HepG2 (cell line): ENCODE measurements at regions not wholly inside any gene's neighbourhood (a gene's known extent, or its start where the extent isn't known, plus 50 kb on each side); places are given as distances from the start of the nearest gene placed in this dataset.

Experiments used
- EEA1 ChIP-seq: sonication (generic); formaldehyde crosslinking; IDR thresholded peaks from 2 replicates; pipeline ENCODE4 v1.5.1; 2020; ENCODE audit warnings: mild to moderate bottlenecking, missing genetic modification reagents, borderline replicate concordance
- KDM5A ChIP-seq: fragments of 200-600 bp; sonication (generic); IDR thresholded peaks from 2 replicates; pipeline ENCODE4 v1.7.0; 2018; ENCODE audit warnings: antibody characterized with exemption, mild to moderate bottlenecking, low read length, borderline replicate concordance
- NR2F6 ChIP-seq, 2 experiments: IDR thresholded peaks; 2 replicates each; pipeline ENCODE4 v1.6.1; 2016; ENCODE audit warnings: antibody characterized with exemption in 1 of 2, mild to moderate bottlenecking in 1 of 2
- POLR2A ChIP-seq, 2 experiments: IDR thresholded peaks; 2 replicates each; pipeline ENCODE4 v1.6.1; 2011; ENCODE audit warnings: low read depth in 2 of 2, low read length in 2 of 2, mild to moderate bottlenecking in 1 of 2, moderate library complexity in 1 of 2; ENCODE audit not compliant: insufficient read depth in 1 of 2
- ZBTB8A ChIP-seq: sonication (generic); formaldehyde crosslinking; IDR thresholded peaks from 2 replicates; pipeline ENCODE4 v1.4.0; 2020; ENCODE audit warnings: mild to moderate bottlenecking, low read depth, missing genetic modification reagents, borderline replicate concordance
- ZNF251 ChIP-seq: sonication (generic); formaldehyde crosslinking; IDR thresholded peaks from 2 replicates; pipeline ENCODE4 v1.9.0; 2021; ENCODE audit warnings: mild to moderate bottlenecking, missing genetic modification reagents
- ZNF432 ChIP-seq: sonication (generic); formaldehyde crosslinking; IDR thresholded peaks from 2 replicates; pipeline ENCODE4 v1.5.0; 2020; ENCODE audit warnings: missing genetic modification reagents, mild to moderate bottlenecking, borderline replicate concordance
- TF ChIP-seq, protein P1 (sequence below): sonication (generic); formaldehyde crosslinking; IDR thresholded peaks from 2 replicates; pipeline ENCODE4 v1.5.0; 2020; ENCODE audit warnings: mild to moderate bottlenecking, missing genetic modification reagents, moderate library complexity
- TF ChIP-seq, protein P2 (sequence below): sonication (generic); formaldehyde crosslinking; IDR thresholded peaks from 2 replicates; pipeline ENCODE4 v1.5.1; 2020; ENCODE audit warnings: mild to moderate bottlenecking, moderate library complexity, missing genetic modification reagents
- TF ChIP-seq, protein P3 (sequence below): IDR thresholded peaks from 2 replicates; pipeline ENCODE4 v1.6.1; 2016

DNA sequence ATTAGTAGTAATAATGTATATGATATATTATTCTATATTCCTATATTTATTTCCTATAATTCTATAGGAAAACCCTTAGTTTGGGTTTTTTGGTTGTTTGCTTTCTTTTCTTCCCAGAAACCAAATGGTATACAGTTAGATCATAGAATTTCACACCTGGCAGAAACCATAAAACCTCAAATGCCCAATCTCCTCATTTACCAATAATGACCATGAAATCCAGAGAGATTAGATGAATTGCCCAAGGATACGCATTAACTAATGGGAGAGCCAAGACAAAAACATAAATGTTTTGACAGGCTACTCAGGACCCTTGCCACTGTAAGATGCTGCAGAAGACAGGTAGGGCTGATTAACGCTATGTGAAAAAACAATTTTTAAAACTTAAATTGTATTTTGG, 158.7 kb upstream of the FST start:
- TF ChIP-seq, protein P1, sequence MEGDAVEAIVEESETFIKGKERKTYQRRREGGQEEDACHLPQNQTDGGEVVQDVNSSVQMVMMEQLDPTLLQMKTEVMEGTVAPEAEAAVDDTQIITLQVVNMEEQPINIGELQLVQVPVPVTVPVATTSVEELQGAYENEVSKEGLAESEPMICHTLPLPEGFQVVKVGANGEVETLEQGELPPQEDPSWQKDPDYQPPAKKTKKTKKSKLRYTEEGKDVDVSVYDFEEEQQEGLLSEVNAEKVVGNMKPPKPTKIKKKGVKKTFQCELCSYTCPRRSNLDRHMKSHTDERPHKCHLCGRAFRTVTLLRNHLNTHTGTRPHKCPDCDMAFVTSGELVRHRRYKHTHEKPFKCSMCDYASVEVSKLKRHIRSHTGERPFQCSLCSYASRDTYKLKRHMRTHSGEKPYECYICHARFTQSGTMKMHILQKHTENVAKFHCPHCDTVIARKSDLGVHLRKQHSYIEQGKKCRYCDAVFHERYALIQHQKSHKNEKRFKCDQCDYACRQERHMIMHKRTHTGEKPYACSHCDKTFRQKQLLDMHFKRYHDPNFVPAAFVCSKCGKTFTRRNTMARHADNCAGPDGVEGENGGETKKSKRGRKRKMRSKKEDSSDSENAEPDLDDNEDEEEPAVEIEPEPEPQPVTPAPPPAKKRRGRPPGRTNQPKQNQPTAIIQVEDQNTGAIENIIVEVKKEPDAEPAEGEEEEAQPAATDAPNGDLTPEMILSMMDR, result no peak
- TF ChIP-seq POLR2A (IDR thresholded peaks at IDR 0.05; ENCODE audit: insufficient read depth in 1 of 2, low read depth in 2 of 2, low read length in 2 of 2), result no peak
- no peak for TF ChIP-seq KDM5A
- TF ChIP-seq EEA1 (CRISPR knock-in tag), result no peak
- TF ChIP-seq, protein P2, sequence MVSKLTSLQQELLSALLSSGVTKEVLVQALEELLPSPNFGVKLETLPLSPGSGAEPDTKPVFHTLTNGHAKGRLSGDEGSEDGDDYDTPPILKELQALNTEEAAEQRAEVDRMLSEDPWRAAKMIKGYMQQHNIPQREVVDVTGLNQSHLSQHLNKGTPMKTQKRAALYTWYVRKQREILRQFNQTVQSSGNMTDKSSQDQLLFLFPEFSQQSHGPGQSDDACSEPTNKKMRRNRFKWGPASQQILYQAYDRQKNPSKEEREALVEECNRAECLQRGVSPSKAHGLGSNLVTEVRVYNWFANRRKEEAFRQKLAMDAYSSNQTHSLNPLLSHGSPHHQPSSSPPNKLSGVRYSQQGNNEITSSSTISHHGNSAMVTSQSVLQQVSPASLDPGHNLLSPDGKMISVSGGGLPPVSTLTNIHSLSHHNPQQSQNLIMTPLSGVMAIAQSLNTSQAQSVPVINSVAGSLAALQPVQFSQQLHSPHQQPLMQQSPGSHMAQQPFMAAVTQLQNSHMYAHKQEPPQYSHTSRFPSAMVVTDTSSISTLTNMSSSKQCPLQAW (CRISPR knock-in tag), result no peak
- TF ChIP-seq ZNF432 (CRISPR knock-in tag), result no peak
- no peak for TF ChIP-seq ZBTB8A (CRISPR knock-in tag)
- TF ChIP-seq, protein P3, sequence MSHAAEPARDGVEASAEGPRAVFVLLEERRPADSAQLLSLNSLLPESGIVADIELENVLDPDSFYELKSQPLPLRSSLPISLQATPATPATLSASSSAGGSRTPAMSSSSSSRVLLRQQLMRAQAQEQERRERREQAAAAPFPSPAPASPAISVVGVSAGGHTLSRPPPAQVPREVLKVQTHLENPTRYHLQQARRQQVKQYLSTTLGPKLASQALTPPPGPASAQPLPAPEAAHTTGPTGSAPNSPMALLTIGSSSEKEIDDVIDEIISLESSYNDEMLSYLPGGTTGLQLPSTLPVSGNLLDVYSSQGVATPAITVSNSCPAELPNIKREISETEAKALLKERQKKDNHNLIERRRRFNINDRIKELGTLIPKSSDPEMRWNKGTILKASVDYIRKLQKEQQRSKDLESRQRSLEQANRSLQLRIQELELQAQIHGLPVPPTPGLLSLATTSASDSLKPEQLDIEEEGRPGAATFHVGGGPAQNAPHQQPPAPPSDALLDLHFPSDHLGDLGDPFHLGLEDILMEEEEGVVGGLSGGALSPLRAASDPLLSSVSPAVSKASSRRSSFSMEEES, result no peak
- no peak for TF ChIP-seq ZNF251 (CRISPR knock-in tag)
- TF ChIP-seq NR2F6 (IDR thresholded peaks at IDR 0.05), result no peak
- no peak for TF ChIP-seq NR2F6 (CRISPR knock-in tag; IDR thresholded peaks at IDR 0.05)
